H1 (cell line): ENCODE measurements at regions not wholly inside any gene's neighbourhood (a gene's known extent, or its start where the extent isn't known, plus 50 kb on each side); places are given as distances from the start of the nearest gene placed in this dataset.

Experiments
- ATF3 ChIP-seq: IDR thresholded peaks from 2 replicates; pipeline ENCODE4 v1.6.1; 2011; ENCODE audit warnings: low read depth, mild to moderate bottlenecking, low read length; ENCODE audit not compliant: insufficient read depth

GRCh38 chr4:53886090-53886489 lies 178.3 kb downstream of the CHIC2 start (continued):
- no peak for TF ChIP-seq ATF3
- TF ChIP-seq, all 59 proteins: peak for 0
